ENCODE measurements at regions not wholly inside any gene's neighbourhood (a gene's known extent, or its start where the extent isn't known, plus 50 kb on each side); places are given as distances from the start of the nearest gene placed in this dataset.

DNA sequence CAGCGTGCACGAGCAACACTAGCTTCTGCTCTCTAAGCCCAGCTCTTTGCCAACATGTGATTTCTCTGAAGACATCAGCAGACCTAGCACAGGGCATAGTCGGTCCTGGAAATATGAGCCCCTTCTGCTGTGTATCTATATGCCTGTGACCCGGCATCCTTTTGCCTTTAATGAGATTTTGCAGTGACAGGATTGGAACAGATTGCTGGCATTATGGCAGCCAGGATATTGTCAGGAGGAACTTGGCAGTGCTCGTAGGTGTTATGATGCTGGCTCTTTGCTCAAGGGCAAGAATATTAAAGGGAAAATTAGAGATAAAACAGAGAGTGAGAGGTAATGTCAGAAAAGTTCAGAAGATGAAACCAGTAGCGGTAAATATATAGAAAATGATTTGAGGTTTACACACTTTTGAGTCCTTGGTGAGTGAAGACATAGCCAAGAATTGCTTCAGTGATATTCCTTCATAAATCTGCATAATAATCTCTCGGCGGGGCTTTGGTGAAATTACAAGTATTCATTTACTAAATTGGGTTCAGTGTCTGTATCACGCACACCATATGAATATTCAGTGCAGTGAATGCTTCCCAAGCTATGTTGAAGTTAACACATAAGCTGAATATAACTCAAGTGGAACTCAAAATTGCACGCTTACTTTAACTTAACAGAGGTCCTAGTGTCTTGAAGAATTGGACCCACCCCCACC is 502.1 kb upstream of the NR3C2 start:
- no peaks in the 10 kb centered on the region for H4K20me1 ChIP-seq (ENCODE audit: insufficient read depth, low read length)
- no peak overlapping the region for H3K4me2 ChIP-seq (ENCODE audit: insufficient read depth, low read length)
- no peak for DNase-seq (ENCODE audit: insufficient read length, low spot score, missing footprints)
- H3K36me3 ChIP-seq (ENCODE audit: insufficient read depth, low read length): no peaks in the 10 kb centered on the region
- no peak overlapping the region for H2AFZ ChIP-seq (ENCODE audit: low read length)
- H3K79me2 ChIP-seq (ENCODE audit: insufficient read depth, low read length): no peaks in the 10 kb centered on the region
- TF ChIP-seq, protein P1, sequence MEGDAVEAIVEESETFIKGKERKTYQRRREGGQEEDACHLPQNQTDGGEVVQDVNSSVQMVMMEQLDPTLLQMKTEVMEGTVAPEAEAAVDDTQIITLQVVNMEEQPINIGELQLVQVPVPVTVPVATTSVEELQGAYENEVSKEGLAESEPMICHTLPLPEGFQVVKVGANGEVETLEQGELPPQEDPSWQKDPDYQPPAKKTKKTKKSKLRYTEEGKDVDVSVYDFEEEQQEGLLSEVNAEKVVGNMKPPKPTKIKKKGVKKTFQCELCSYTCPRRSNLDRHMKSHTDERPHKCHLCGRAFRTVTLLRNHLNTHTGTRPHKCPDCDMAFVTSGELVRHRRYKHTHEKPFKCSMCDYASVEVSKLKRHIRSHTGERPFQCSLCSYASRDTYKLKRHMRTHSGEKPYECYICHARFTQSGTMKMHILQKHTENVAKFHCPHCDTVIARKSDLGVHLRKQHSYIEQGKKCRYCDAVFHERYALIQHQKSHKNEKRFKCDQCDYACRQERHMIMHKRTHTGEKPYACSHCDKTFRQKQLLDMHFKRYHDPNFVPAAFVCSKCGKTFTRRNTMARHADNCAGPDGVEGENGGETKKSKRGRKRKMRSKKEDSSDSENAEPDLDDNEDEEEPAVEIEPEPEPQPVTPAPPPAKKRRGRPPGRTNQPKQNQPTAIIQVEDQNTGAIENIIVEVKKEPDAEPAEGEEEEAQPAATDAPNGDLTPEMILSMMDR (IDR thresholded peaks at IDR 0.05; ENCODE audit: extremely low read depth, low read depth, low read length): no peak
- H3K4me3 ChIP-seq (ENCODE audit: insufficient read depth, low read length): no peak overlapping the region
- H3K27ac ChIP-seq (ENCODE audit: low read depth, low read length): no peak overlapping the region
- no peaks in the 10 kb centered on the region for H3K9me3 ChIP-seq (ENCODE audit: low read depth, low read length)
- no peaks in the 10 kb centered on the region for H3K27me3 ChIP-seq (ENCODE audit: insufficient read depth, low read length)
- no peaks in the 10 kb centered on the region for H3K4me1 ChIP-seq (ENCODE audit: insufficient read depth, low read length)

- Histone ChIP-seq H4K20me1 (ENCODE audit: insufficient read depth, low read length) (no peaks in the 10 kb centered on the region), H3K27ac (ENCODE audit: low read depth, low read length) (no peak overlapping the region)
- TF ChIP-seq, protein P1 (IDR thresholded peaks at IDR 0.05; ENCODE audit: extremely low read depth, low read depth, low read length): no peak
These were observed 492.8 kb upstream of the NR3C2 start for GRCh38 chr4:148934926-148935578.

DNA sequence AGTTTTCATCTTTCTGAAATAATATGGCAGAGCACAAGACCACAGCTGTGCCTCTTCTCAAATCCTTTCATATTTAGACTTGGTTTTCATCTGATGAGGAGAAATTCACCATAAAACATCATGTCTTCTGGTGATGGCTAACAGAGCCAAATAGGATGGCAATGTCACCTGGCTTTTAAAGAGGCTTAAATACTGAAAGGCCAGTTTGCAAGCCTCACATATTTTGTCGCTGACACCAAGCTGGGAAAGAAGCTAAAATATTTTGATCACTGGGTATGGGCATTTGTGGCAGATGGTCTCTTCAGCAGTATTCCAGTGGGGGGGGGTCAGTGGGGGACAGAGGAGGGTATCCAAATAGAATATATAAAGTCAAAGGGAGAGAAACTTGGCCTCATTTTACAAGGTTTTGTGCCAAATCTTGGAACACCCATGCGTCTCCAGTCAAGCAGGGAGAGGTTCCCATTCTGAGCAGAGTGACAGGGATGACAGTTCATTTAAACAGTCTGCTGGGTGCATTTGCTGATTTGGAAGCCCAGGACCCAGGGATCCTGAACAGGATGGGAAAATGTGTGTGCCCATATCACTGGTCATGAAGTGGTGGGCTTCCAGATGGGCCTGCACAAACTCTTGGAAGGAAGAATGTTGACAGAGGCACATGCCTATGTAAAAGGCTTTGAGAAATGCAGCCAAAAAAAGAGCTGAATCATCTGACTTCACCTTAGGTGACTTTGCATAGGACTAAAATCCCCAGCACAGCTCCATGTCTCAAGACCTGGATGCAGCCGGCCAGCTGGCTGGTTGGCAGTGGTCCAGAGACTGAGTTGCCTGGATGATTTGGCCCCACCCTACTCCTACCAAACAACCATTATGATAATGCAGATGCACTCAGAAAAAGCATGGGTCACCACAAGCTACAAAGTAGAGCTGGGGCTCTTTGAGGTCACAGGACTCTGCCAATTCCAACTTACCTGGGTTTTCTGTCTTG is 484.4 kb upstream of the NR3C2 start:
- no peak overlapping the region for H2AFZ ChIP-seq (ENCODE audit: low read length)
- no peak overlapping the region for H3K4me3 ChIP-seq (ENCODE audit: insufficient read depth, low read length)
- H4K20me1 ChIP-seq (ENCODE audit: insufficient read depth, low read length): no peaks in the 10 kb centered on the region
- no peaks in the 10 kb centered on the region for H3K27me3 ChIP-seq (ENCODE audit: insufficient read depth, low read length)
- no peak overlapping the region for H3K27ac ChIP-seq (ENCODE audit: low read depth, low read length)
- TF ChIP-seq, protein P1 (IDR thresholded peaks at IDR 0.05; ENCODE audit: extremely low read depth, low read depth, low read length): no peak
- no peaks in the 10 kb centered on the region for H3K4me1 ChIP-seq (ENCODE audit: insufficient read depth, low read length)
- H3K9me3 ChIP-seq (ENCODE audit: low read depth, low read length): no peaks in the 10 kb centered on the region
- no peak for DNase-seq (ENCODE audit: insufficient read length, low spot score, missing footprints)
- no peaks in the 10 kb centered on the region for H3K79me2 ChIP-seq (ENCODE audit: insufficient read depth, low read length)
- no peak overlapping the region for H3K4me2 ChIP-seq (ENCODE audit: insufficient read depth, low read length)
- no peaks in the 10 kb centered on the region for H3K36me3 ChIP-seq (ENCODE audit: insufficient read depth, low read length)

More at GRCh38 chr4:148934926-148935578, 492.8 kb upstream of the NR3C2 start:
- Histone ChIP-seq H3K4me3 (ENCODE audit: insufficient read depth, low read length) (no peak overlapping the region), H3K79me2 (ENCODE audit: insufficient read depth, low read length) (no peaks in the 10 kb centered on the region), H3K4me1 (ENCODE audit: insufficient read depth, low read length) (no peaks in the 10 kb centered on the region), H3K36me3 (ENCODE audit: insufficient read depth, low read length) (no peaks in the 10 kb centered on the region), H3K27me3 (ENCODE audit: insufficient read depth, low read length) (no peaks in the 10 kb centered on the region), H2AFZ (ENCODE audit: low read length) (no peak overlapping the region), H3K4me2 (ENCODE audit: insufficient read depth, low read length) (no peak overlapping the region), H3K9me3 (ENCODE audit: low read depth, low read length) (no peaks in the 10 kb centered on the region)
- no peak for DNase-seq (ENCODE audit: insufficient read length, low spot score, missing footprints)
